ENCODE measurements at regions not wholly inside any gene's neighbourhood (a gene's known extent, or its start where the extent isn't known, plus 50 kb on each side); places are given as distances from the start of the nearest gene placed in this dataset.
"Not testable (repeated sequence)": the region's sequence is repeated elsewhere in the genome, so short reads cannot be mapped to it uniquely, and the experiment has no call there.

- TF ChIP-seq, protein P1, sequence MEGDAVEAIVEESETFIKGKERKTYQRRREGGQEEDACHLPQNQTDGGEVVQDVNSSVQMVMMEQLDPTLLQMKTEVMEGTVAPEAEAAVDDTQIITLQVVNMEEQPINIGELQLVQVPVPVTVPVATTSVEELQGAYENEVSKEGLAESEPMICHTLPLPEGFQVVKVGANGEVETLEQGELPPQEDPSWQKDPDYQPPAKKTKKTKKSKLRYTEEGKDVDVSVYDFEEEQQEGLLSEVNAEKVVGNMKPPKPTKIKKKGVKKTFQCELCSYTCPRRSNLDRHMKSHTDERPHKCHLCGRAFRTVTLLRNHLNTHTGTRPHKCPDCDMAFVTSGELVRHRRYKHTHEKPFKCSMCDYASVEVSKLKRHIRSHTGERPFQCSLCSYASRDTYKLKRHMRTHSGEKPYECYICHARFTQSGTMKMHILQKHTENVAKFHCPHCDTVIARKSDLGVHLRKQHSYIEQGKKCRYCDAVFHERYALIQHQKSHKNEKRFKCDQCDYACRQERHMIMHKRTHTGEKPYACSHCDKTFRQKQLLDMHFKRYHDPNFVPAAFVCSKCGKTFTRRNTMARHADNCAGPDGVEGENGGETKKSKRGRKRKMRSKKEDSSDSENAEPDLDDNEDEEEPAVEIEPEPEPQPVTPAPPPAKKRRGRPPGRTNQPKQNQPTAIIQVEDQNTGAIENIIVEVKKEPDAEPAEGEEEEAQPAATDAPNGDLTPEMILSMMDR (IDR thresholded peaks at IDR 0.05; ENCODE audit: low read depth, low read length): no peak
- no peak for DNase-seq (ENCODE audit: extremely low read depth, low read depth)
Measured at GRCh38 chr22:48485149-48486133, 1342.2 kb downstream of the BRD1 start.

GRCh38 chr22:48483764-48484528 lies 1343.7 kb downstream of the BRD1 start:
- TF ChIP-seq, protein P1 (IDR thresholded peaks at IDR 0.05; ENCODE audit: low read depth, low read length): no peak
- DNase-seq (ENCODE audit: extremely low read depth, low read depth): no peak

DNA sequence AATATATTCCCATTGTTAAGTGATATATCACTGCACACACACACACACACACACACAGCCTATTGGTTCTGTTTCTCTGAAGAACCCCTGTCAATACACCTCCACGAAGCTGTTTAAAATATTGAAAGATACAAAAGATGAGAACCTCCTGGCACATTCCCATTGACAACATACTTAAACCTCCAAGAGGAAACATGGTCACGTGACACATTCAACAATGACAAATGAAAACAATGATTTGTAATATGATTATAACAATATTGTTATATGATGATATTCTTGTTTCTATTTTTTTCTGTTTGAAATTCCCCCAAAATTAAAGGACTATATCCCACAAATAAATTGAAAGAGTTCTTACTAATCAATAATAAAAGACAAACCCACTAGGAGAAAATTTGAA lies 1344.9 kb downstream of the BRD1 start:
- no peak for DNase-seq (ENCODE audit: extremely low read depth, low read depth)
- TF ChIP-seq, protein P1 (IDR thresholded peaks at IDR 0.05; ENCODE audit: low read depth, low read length): no peak

DNA sequence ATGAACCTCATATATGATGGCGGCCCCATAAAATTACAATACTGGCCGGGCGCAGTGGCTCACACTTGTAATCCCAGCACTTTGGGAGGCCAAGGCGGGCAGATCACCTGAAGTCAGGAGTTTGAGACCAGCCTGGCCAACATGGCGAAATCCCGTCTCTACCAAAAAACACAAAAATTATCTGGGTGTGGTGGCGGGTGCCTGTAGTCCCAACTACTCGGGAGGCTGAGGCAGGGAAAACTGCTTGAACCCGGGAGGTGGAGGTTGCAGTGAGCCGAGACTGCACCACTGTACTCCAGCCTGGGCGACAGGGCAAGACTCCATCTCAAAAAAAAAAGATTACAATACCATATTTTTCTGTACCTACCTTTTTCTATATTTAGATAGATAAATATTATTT lies 1345.5 kb downstream of the BRD1 start:
- DNase-seq (ENCODE audit: extremely low read depth, low read depth): not testable (repeated sequence)

DNA sequence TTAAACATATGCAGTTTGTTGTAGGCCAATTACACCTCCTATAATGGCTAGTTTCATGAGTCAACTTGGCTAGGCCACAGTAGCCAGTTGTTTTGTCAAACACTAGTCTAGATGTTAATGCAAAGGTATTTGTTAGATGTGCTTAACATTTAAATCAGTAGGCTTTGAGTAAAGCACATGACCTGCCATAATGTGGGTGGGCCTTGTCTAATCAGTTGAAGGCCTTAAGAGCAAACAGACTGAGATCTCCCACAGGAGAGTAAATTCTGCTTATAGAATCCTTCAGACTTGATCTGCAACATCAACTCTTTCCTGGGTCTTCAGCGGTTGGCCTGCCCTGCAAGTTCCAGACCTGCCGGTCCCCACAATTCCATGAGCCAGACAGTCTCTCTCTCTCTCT lies 1345.9 kb downstream of the BRD1 start:
- TF ChIP-seq, protein P1 (IDR thresholded peaks at IDR 0.05; ENCODE audit: low read depth, low read length): no peak

GRCh38 chr22:48478529-48479265 lies 1349.0 kb downstream of the BRD1 start:
- no peak for DNase-seq (ENCODE audit: extremely low read depth, low read depth)

More for the DNA sequence above, 1345.9 kb downstream of the BRD1 start:
- DNase-seq (ENCODE audit: extremely low read depth, low read depth): no peak

DNA sequence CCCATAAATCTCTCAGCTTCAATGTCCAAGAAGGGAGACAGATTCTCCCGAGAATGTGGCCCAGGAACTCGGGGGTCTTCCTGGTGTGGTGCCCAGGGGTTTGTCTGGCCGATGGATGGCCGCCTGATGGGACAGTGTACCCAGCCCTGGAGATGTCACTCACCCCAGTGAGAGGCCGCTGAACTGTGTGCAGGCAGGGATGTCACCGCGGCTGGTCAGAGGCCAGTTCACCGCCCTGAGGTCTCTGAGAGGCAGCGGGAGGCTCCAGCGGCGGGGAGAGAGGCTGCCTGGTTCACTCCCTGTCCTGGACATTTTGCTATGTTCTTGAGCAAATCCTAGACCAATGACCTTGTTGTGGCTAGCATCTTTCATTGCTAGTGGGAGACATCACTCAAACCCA lies 1349.5 kb downstream of the BRD1 start:
- TF ChIP-seq, protein P1 (IDR thresholded peaks at IDR 0.05; ENCODE audit: low read depth, low read length): no peak
- DNase-seq (ENCODE audit: extremely low read depth, low read depth): no peak

More at GRCh38 chr22:48478529-48479265, 1349.0 kb downstream of the BRD1 start:
- TF ChIP-seq, protein P1 (IDR thresholded peaks at IDR 0.05; ENCODE audit: low read depth, low read length): no peak
